Body of pancreas (tissue), 4 donors: ENCODE measurements at regions not wholly inside any gene's neighbourhood (a gene's known extent, or its start where the extent isn't known, plus 50 kb on each side); places are given as distances from the start of the nearest gene placed in this dataset.
"Not testable (repeated sequence)": the region's sequence is repeated elsewhere in the genome, so short reads cannot be mapped to it uniquely, and the experiment has no call there.

Experiments
- CTCF ChIP-seq, 7 experiments: fragments of 450-650 bp in 4 of 7; fragments of 200-600 bp in 3 of 7; sonication (generic) in 3 of 7; IDR thresholded peaks; one replicate each; pipeline ENCODE4 v1.5.1; 2016 to 2019; ENCODE audit warnings: antibody characterized with exemption in 7 of 7
- POLR2A ChIP-seq, 3 donors: fragments of 450-650 bp; IDR thresholded peaks; one replicate each; pipeline ENCODE4 v1.6.1; 2016; ENCODE audit warnings: antibody characterized with exemption in 3 of 3, mild to moderate bottlenecking in 2 of 3

GRCh38 chr2:111267038-111267437, 146.3 kb downstream of the BCL2L11 start:
- not testable (repeated sequence) for TF ChIP-seq POLR2A (IDR thresholded peaks at IDR 0.05)
- peak in 4 of 7 experiments; percentile 34 to 54 (median 38) for TF ChIP-seq CTCF (IDR thresholded peaks at IDR 0.05)
